ENCODE measurements at regions not wholly inside any gene's neighbourhood (a gene's known extent, or its start where the extent isn't known, plus 50 kb on each side); places are given as distances from the start of the nearest gene placed in this dataset.
A peak's percentile ranks its signal among the peaks of the same experiment; 100 is the strongest.

DNA sequence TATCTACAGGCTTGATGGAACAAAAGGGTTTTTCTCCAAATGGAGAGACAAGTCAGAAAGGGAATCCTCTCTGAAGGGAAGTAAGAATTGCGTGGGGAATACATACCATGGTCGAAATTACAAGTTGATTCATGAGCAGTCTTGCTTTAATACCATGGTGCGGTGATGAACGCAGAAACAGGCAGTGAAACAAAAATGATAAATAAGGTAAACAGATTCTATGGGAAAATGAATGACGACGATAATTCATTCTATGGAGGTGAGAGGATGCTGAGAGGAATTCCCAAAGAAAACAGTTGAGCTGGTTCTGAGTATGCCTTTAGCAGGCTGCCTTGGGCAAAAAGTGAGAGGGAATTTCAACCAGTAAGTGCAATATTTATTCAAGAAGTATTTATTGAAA, 209.4 kb upstream of the RUNX1 start:
- Histone ChIP-seq H3K9me3 (replicated peaks) (peaks cover 13% of the 10 kb centered on the region), H3K36me3 (no peaks in the 10 kb centered on the region), H3K4me3 (no peak overlapping the region), H3K27me3 (ENCODE audit: low read depth) (no peaks in the 10 kb centered on the region), H3K27ac (replicated peaks) (no peak overlapping the region), H3K4me1 (peaks cover 21% of the 10 kb centered on the region)
- intact Hi-C loops (cut with micrococcal nuclease): no loop called here
- TF ChIP-seq, protein P1, sequence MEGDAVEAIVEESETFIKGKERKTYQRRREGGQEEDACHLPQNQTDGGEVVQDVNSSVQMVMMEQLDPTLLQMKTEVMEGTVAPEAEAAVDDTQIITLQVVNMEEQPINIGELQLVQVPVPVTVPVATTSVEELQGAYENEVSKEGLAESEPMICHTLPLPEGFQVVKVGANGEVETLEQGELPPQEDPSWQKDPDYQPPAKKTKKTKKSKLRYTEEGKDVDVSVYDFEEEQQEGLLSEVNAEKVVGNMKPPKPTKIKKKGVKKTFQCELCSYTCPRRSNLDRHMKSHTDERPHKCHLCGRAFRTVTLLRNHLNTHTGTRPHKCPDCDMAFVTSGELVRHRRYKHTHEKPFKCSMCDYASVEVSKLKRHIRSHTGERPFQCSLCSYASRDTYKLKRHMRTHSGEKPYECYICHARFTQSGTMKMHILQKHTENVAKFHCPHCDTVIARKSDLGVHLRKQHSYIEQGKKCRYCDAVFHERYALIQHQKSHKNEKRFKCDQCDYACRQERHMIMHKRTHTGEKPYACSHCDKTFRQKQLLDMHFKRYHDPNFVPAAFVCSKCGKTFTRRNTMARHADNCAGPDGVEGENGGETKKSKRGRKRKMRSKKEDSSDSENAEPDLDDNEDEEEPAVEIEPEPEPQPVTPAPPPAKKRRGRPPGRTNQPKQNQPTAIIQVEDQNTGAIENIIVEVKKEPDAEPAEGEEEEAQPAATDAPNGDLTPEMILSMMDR (IDR thresholded peaks at IDR 0.05; ENCODE audit: borderline replicate concordance): no peak
- DNase-seq: no peak

DNA sequence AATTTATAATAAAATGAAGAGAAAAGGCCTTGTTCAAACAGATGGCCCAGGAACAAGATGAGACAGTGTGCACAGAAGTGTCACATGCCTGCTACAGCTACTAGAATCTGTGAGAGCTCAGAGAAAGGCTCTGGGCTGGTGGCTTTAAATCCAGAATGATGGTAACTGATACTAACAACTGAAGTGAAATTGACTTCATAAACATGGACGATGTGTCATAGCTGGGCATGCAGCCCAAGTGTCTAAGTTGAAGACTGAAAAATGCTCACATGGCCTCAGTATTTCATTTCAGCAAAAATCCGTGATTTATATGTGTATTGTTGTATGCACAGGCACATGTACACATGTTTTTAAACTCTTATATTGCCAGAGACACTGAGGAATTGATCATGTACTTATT, 208.3 kb upstream of the RUNX1 start:
- intact Hi-C loops (cut with micrococcal nuclease): no loop called here
- DNase-seq: peak; percentile 42
- TF ChIP-seq, protein P1 (IDR thresholded peaks at IDR 0.05; ENCODE audit: borderline replicate concordance): no peak
- H3K27ac ChIP-seq (replicated peaks): peak overlapping the region; percentile 69
- no peak overlapping the region for H3K4me3 ChIP-seq
- no peaks in the 10 kb centered on the region for H3K36me3 ChIP-seq
- H3K4me1 ChIP-seq: peaks cover 21% of the 10 kb centered on the region
- no peaks in the 10 kb centered on the region for H3K27me3 ChIP-seq (ENCODE audit: low read depth)
- peaks cover 13% of the 10 kb centered on the region for H3K9me3 ChIP-seq (replicated peaks)

DNA sequence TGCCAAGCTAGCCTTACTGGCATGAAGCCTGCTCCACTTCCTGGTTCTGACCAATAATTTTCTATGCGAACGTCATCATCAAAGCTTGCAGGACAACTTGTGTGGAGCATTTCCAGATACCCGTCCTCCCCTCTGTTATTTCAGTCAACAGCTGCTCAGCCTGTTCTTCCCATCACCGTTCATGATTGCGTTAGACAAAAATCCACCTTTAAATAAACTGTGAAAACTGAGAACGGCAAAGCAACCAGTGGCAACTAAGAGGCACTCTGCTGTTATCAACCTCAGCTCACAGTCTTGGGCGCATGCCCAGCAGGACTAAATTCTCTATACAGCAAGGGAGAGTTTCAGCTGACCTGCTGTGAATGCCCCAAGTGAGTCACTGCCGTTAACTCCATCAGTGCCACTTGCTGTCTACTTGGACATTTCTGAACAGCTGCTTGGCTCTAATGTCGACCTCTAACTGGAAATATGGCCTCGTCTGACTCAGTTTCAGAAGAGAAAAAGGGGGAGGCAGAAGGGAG, 207.4 kb upstream of the RUNX1 start:
- H3K4me3 ChIP-seq: peak overlapping the region; percentile 39
- no peaks in the 10 kb centered on the region for H3K36me3 ChIP-seq
- TF ChIP-seq, protein P1 (IDR thresholded peaks at IDR 0.05; ENCODE audit: borderline replicate concordance): no peak
- H3K4me1 ChIP-seq: peaks cover 21% of the 10 kb centered on the region
- no peaks in the 10 kb centered on the region for H3K27me3 ChIP-seq (ENCODE audit: low read depth)
- H3K27ac ChIP-seq (replicated peaks): peak overlapping the region; percentile 69
- H3K9me3 ChIP-seq (replicated peaks): peaks cover 13% of the 10 kb centered on the region
- peak; percentile 81 for DNase-seq
- intact Hi-C loops (cut with micrococcal nuclease): no loop called here

GRCh38 chr21:35254765-35255138, 205.7 kb upstream of the RUNX1 start:
- TF ChIP-seq, protein P1 (IDR thresholded peaks at IDR 0.05; ENCODE audit: borderline replicate concordance): no peak
- Histone ChIP-seq H3K9me3 (replicated peaks) (no peaks in the 10 kb centered on the region), H3K27ac (replicated peaks) (peak overlapping the region; percentile 8), H3K27me3 (ENCODE audit: low read depth) (no peaks in the 10 kb centered on the region), H3K4me1 (peaks cover 21% of the 10 kb centered on the region), H3K36me3 (no peaks in the 10 kb centered on the region), H3K4me3 (no peak overlapping the region)
- no peak for DNase-seq
- intact Hi-C loops (cut with micrococcal nuclease): no loop called here

GRCh38 chr21:35254006-35254764, 205.1 kb upstream of the RUNX1 start:
- peaks cover 1% of the 10 kb centered on the region for H3K27me3 ChIP-seq (ENCODE audit: low read depth)
- intact Hi-C loops (cut with micrococcal nuclease): no loop called here
- no peak overlapping the region for H3K4me3 ChIP-seq
- H3K36me3 ChIP-seq: no peaks in the 10 kb centered on the region
- DNase-seq: no peak
- no peaks in the 10 kb centered on the region for H3K9me3 ChIP-seq (replicated peaks)
- H3K27ac ChIP-seq (replicated peaks): peak overlapping the region; percentile 8
- TF ChIP-seq, protein P1 (IDR thresholded peaks at IDR 0.05; ENCODE audit: borderline replicate concordance): no peak
- peaks cover 21% of the 10 kb centered on the region for H3K4me1 ChIP-seq

All from left ventricle myocardium inferior (tissue), 1 donor.